Astrocyte (in vitro differentiated cells and primary cell): ENCODE measurements at regions not wholly inside any gene's neighbourhood (a gene's known extent, or its start where the extent isn't known, plus 50 kb on each side); places are given as distances from the start of the nearest gene placed in this dataset.

ENCODE experiments used
- DNase-seq: peaks from one replicate; pipeline ENCODE4 v3.0.0-alpha.2; 2010; ENCODE audit warnings: low read depth
- FAIRE-seq: peaks from 2 replicates; lab custom pipeline; 2011; peaks lifted over from hg19 to GRCh38; lab: Jason Lieb, UNC
- H2AFZ ChIP-seq: 2 replicates; pipeline ENCODE4 v1.6.0; 2012; ENCODE audit warnings: low read depth, low read length, inconsistent platforms
- H3K27ac ChIP-seq: 2 replicates; pipeline ENCODE4 v1.5.1; 2011; ENCODE audit warnings: low read depth, low read length, inconsistent platforms
- H3K27me3 ChIP-seq: 2 replicates; pipeline ENCODE4 v1.6.0; 2011; ENCODE audit warnings: low read length, inconsistent platforms; ENCODE audit not compliant: insufficient read depth
- H3K36me3 ChIP-seq: 2 replicates; pipeline ENCODE4 v1.5.1; 2011; ENCODE audit warnings: low read length, inconsistent platforms; ENCODE audit not compliant: insufficient read depth
- H3K4me1 ChIP-seq: 2 replicates; pipeline ENCODE4 v1.5.1; 2011; ENCODE audit warnings: low read length, inconsistent platforms; ENCODE audit not compliant: insufficient read depth
- H3K4me2 ChIP-seq: 2 replicates; pipeline ENCODE4 v1.6.0; 2012; ENCODE audit warnings: low read length, inconsistent platforms
- H3K4me3 ChIP-seq: 2 replicates; pipeline ENCODE4 v1.5.1; 2011; ENCODE audit warnings: low read depth, mild to moderate bottlenecking, low read length, inconsistent platforms; ENCODE audit not compliant: insufficient read depth
- H3K79me2 ChIP-seq: 2 replicates; pipeline ENCODE4 v1.6.0; 2012; ENCODE audit warnings: mild to moderate bottlenecking, low read length, inconsistent platforms; ENCODE audit not compliant: insufficient read depth
- H3K9ac ChIP-seq: 2 replicates; pipeline ENCODE4 v1.6.0; 2012; ENCODE audit warnings: mild to moderate bottlenecking, low read length, inconsistent platforms
- H3K9me3 ChIP-seq: 2 replicates; pipeline ENCODE4 v1.5.1; 2012; ENCODE audit warnings: low read depth, mild to moderate bottlenecking, low read length, inconsistent platforms; ENCODE audit not compliant: insufficient read depth
- H4K20me1 ChIP-seq: 2 replicates; pipeline ENCODE4 v1.6.0; 2012; ENCODE audit warnings: low read length, inconsistent platforms; ENCODE audit not compliant: insufficient read depth
- H3K27ac Mint-ChIP-seq: one replicate; pipeline ENCODE4 v1.8.0; 2021; ENCODE audit warnings: mild to moderate bottlenecking, mixed read lengths; ENCODE audit not compliant: unreplicated experiment
- H3K27me3 Mint-ChIP-seq: one replicate; pipeline ENCODE4 v1.8.0; 2021; ENCODE audit warnings: low read depth, mixed read lengths; ENCODE audit not compliant: unreplicated experiment
- H3K36me3 Mint-ChIP-seq: one replicate; pipeline ENCODE4 v1.8.0; 2021; ENCODE audit warnings: low read depth, mixed read lengths; ENCODE audit not compliant: unreplicated experiment
- H3K4me1 Mint-ChIP-seq: one replicate; pipeline ENCODE4 v1.8.0; 2021; ENCODE audit warnings: low read depth, mixed read lengths; ENCODE audit not compliant: unreplicated experiment
- H3K4me3 Mint-ChIP-seq: one replicate; pipeline ENCODE4 v1.8.0; 2021; ENCODE audit warnings: mild to moderate bottlenecking, moderate library complexity, mixed read lengths; ENCODE audit not compliant: unreplicated experiment
- H3K9me3 Mint-ChIP-seq: one replicate; pipeline ENCODE4 v1.8.0; 2021; ENCODE audit warnings: mild to moderate bottlenecking, mixed read lengths; ENCODE audit not compliant: unreplicated experiment
- CTCF ChIP-seq: IDR thresholded peaks from 2 replicates; pipeline ENCODE4 v1.5.1; 2011; ENCODE audit warnings: low read depth, mild to moderate bottlenecking, inconsistent platforms, low read length, moderate library complexity; ENCODE audit not compliant: insufficient read depth
- EZH2 ChIP-seq: IDR thresholded peaks from 2 replicates; pipeline ENCODE4 v1.6.1; 2012; ENCODE audit warnings: mild to moderate bottlenecking, low read length, inconsistent platforms; ENCODE audit not compliant: insufficient read depth

DNA sequence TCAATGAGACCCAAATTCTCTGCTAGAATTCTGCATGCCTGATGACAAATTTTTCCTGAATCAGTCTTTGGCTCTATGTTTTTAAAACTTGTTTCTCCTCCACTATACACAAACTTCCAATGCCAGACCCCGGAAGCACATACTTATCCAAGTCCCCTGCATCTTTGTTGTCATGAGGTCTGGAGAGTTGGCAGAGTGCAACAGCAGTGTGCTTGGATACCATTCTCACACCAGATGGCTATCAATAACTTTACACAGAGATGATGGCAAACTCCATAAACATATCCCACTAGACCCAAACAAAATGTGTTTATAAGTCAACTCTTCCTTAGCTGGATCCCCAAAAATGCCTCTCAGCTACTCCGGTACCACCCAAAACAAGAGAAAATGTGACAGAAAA lies 337.7 kb upstream of the TRPC7 start:
- peaks cover 1% of the 10 kb centered on the region for H3K36me3 Mint-ChIP-seq
- Histone ChIP-seq H3K79me2 (no peaks in the 10 kb centered on the region), H4K20me1 (no peaks in the 10 kb centered on the region), H3K4me1 (no peaks in the 10 kb centered on the region), H3K27me3 (no peaks in the 10 kb centered on the region), H3K4me3 (no peak overlapping the region), H3K9ac (no peak overlapping the region), H3K27ac (no peak overlapping the region), H3K36me3 (no peaks in the 10 kb centered on the region), H3K9me3 (no peaks in the 10 kb centered on the region), H3K4me2 (no peak overlapping the region), H2AFZ (no peak overlapping the region)
- TF ChIP-seq EZH2 (no peak), CTCF (no peak)
- H3K4me1 Mint-ChIP-seq, result peaks cover 9% of the 10 kb centered on the region
- FAIRE-seq, result no peak
- no peak for DNase-seq
- no peak overlapping the region for H3K27ac Mint-ChIP-seq
- H3K9me3 Mint-ChIP-seq, result no peaks in the 10 kb centered on the region
- H3K27me3 Mint-ChIP-seq, result peaks cover 3% of the 10 kb centered on the region
- H3K4me3 Mint-ChIP-seq, result no peak overlapping the region

GRCh38 chr5:136701191-136701590 lies 335.8 kb upstream of the TRPC7 start:
- FAIRE-seq (no peak), DNase-seq (no peak)
- Histone ChIP-seq H3K27ac (no peak overlapping the region), H3K79me2 (no peaks in the 10 kb centered on the region), H3K4me1 (no peaks in the 10 kb centered on the region), H3K9ac (no peak overlapping the region), H2AFZ (no peak overlapping the region), H3K36me3 (no peaks in the 10 kb centered on the region), H3K4me3 (no peak overlapping the region), H4K20me1 (no peaks in the 10 kb centered on the region), H3K27me3 (no peaks in the 10 kb centered on the region), H3K9me3 (no peaks in the 10 kb centered on the region), H3K4me2 (no peak overlapping the region)
- Mint-ChIP-seq H3K4me1 (peaks cover 9% of the 10 kb centered on the region), H3K9me3 (no peaks in the 10 kb centered on the region), H3K4me3 (no peak overlapping the region), H3K36me3 (peaks cover 1% of the 10 kb centered on the region), H3K27me3 (peaks cover 3% of the 10 kb centered on the region), H3K27ac (no peak overlapping the region)
- TF ChIP-seq EZH2 (no peak), CTCF (no peak)

- Histone ChIP-seq H3K4me3 (no peak overlapping the region), H4K20me1 (no peaks in the 10 kb centered on the region), H3K79me2 (no peaks in the 10 kb centered on the region), H3K4me2 (no peak overlapping the region), H3K36me3 (no peaks in the 10 kb centered on the region), H3K4me1 (no peaks in the 10 kb centered on the region), H3K9ac (no peak overlapping the region), H2AFZ (no peak overlapping the region), H3K27me3 (no peaks in the 10 kb centered on the region), H3K9me3 (no peaks in the 10 kb centered on the region), H3K27ac (no peak overlapping the region)
- Mint-ChIP-seq H3K4me1 (peaks cover 9% of the 10 kb centered on the region), H3K9me3 (no peaks in the 10 kb centered on the region), H3K27ac (no peak overlapping the region), H3K36me3 (peaks cover 1% of the 10 kb centered on the region), H3K27me3 (peaks cover 3% of the 10 kb centered on the region), H3K4me3 (no peak overlapping the region)
- DNase-seq, result no peak
- TF ChIP-seq CTCF (no peak), EZH2 (no peak)
- FAIRE-seq, result no peak
Measured at GRCh38 chr5:136699651-136700050, 334.3 kb upstream of the TRPC7 start.
